HG03378 (cell line): ENCODE measurements at regions not wholly inside any gene's neighbourhood (a gene's known extent, or its start where the extent isn't known, plus 50 kb on each side); places are given as distances from the start of the nearest gene placed in this dataset.

Experiments
- ATAC-seq: cut with Tn5 transposase; IDR thresholded peaks from one replicate; pipeline ENCODE4 v1.9.1; 2021; ENCODE audit warnings: mild to moderate bottlenecking, moderate library complexity; ENCODE audit not compliant: unreplicated experiment

- no peak for ATAC-seq
These were observed 54.3 kb downstream of the TMEM215 start for GRCh38 chr9:32837551-32838058.

GRCh38 chr9:32839013-32839885, 55.9 kb downstream of the TMEM215 start:
- ATAC-seq: peak; percentile 69

- no peak for ATAC-seq
These were observed 58.0 kb downstream of the TMEM215 start for GRCh38 chr9:32841314-32841713.

GRCh38 chr9:32843295-32843694, 60.0 kb downstream of the TMEM215 start:
- ATAC-seq: no peak

DNA sequence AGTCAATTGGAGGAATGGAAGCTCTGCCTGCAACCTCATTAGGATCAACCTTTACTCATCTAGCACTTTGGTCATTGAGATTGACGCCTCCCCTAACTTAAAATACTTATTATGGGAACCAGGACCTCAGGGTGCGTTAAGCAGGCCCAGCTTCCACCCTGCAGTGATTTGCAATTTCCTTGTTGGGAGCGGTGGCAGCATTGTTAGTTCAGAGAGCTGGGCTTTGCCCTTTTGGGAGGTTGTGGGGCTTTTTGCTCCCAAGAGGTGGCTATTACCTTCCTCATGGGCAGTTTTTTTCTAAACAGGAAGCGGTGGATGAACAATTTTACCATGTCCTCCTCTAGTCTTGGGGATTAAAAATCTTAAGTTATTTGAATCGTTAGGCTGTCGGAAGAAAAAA, 60.9 kb downstream of the TMEM215 start:
- no peak for ATAC-seq

GRCh38 chr9:32854271-32854670, 70.9 kb downstream of the TMEM215 start:
- ATAC-seq: no peak

- no peak for ATAC-seq
These were observed 72.4 kb downstream of the TMEM215 start for GRCh38 chr9:32855752-32856151.

DNA sequence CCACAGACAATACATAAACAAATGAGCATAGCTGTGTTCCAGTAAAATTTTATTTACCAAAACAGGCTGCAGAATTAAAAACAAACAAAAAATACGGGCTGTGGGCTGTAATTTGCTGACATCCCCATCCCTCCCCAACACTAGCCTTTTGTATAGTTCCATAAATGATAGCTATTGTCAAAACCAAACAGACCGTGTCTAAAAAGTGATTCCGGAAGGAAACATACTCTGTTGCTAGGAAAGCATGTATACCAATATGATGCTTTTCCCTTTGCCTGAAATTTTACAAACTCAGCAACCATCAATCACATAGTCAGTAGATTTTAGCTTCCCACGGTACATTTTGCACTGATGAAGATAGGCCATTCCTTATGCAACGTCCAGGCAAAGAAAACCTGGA, 80.0 kb downstream of the TMEM215 start:
- ATAC-seq: no peak

GRCh38 chr9:32864971-32865370, 81.6 kb downstream of the TMEM215 start:
- no peak for ATAC-seq

DNA sequence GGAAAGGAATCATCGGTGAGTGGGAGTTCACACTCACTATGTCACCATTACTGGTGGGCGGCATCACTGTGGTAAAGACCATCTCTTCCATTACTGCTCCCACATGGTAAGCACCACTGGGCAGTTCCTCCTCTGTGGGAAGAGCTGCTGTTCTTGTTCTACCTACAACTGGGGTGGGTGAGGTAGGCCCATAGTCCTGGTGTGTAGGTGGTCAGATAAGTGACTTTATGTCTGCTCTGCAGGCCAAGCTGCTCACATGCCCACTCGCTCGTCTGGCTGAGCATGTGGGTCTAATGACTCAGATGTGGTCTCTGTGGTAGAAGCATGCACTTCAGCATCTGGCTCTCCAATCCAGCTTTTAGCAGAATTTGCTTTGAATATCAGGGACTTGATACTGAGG, 82.9 kb downstream of the TMEM215 start:
- ATAC-seq: no peak

GRCh38 chr9:32867026-32867425, 83.7 kb downstream of the TMEM215 start:
- no peak for ATAC-seq

- no peak for ATAC-seq
These were observed 84.4 kb downstream of the TMEM215 start for GRCh38 chr9:32867601-32868204.

DNA sequence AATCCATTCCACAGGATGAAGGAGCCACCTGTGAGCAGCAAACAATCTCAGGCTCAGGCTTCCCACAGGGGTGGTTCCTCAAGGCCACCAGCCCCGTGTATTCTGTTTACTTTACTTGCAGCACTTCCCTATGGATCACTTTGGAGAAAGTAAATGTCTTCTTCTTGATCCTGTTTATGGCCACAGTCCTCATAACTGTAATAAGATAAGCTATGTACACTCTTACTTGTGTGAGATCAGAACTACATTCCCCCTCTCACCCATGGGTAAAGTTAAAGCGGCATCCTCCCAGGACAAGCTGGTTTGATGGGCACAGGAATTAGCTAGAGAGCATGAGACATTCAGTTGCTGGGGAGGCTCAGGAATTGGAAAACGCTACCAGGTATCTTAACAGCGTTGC, 86.1 kb downstream of the TMEM215 start:
- ATAC-seq: no peak

DNA sequence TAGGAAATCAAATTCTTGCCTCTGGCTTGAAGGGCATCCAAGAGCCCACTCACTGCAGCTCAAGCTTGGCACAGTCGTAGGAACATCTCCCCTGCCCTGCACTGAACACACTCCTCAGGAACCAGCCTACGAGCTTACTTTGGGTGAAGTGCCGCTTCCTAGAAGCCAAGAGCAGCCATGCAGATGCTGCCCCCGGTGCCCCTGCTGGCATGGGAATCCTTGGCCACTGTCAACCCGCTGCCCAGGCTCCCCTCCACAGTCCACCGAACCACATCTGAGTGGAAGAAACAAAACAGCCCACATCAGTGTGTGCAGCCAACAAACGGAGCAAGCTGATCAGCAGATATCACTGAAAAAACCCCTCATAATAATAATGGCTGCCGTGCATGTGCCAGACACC, 89.8 kb downstream of the TMEM215 start:
- no peak for ATAC-seq

DNA sequence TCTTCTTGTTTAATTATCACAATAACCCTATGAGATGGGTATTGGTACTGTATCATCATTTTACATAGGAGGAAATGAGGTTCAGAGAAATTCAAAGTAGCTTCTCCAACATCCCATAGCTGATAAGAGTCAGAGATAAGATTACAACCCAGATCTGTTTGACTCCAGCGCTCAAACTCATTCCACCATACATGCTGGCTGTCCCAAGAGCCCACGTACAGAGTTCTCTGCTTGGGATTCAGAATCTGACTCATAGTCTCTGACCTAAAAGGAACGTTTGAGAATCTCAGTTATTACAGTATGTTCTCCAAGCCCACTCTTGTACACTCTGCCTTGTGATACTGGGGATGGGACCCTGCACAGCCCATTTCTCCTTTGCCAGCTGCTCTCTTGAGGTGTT, 90.2 kb downstream of the TMEM215 start:
- ATAC-seq: no peak

DNA sequence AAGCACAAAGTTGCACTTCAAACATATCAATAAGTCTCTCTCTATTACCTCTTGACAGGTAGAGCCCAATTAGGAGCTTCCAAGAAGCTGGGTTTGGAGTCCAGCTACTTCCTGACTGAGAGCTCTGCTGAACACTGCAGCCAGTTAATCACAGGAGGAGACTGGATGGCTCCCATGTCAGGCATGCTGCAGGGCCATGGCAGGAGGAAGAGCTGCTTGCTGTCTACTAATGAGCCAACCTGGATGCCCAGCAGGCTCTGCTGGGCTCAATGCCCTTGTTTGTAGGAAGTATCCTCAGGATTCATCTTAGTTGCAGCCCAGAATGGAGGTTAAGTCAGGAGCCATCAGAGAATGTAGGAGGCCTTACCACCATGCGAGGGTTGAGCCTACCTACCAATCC, 91.9 kb downstream of the TMEM215 start:
- ATAC-seq: no peak

- no peak for ATAC-seq
These were observed 92.4 kb downstream of the TMEM215 start for GRCh38 chr9:32875748-32876147.

GRCh38 chr9:32877103-32877502, 93.8 kb downstream of the TMEM215 start:
- ATAC-seq: no peak

- peak; percentile 51 for ATAC-seq
These were observed 94.4 kb downstream of the TMEM215 start for GRCh38 chr9:32877639-32878217.

DNA sequence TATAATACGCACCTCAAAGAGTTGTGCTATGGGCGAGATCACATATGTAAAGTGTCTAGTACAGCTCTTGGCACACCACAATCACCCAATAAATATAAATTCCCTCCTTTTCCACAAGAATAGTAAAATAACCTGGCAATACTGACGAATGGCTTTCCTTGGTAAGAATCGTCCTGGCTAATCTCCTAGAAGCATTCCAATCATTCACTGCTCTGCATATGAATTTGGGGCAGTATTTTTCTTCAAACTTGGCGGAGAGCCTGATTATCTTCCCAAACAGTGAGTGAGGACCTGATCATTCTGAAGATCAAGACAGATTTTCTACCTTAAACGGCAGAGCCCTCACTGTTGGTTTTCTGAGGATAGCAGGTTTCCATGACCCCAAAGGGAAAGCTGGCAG, 96.0 kb downstream of the TMEM215 start:
- no peak for ATAC-seq

DNA sequence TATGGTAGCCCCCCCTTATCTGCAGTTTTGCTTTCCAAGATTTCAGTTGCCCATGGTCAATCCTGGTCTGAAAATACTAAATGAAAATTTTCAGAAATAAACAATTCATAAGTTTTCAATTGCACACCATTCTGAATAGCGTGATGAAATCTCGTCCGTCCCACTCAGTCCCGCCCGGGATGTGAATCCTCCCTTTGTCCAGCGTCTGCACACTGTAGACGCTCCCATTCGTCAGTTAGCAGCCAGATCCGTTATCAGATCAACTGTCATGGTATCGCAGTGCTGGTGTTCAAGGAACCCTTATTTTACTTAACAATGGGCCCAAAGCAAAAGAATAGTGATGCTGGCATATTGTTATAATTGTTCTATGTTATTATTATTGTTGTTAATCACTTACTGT, 98.6 kb downstream of the TMEM215 start:
- no peak for ATAC-seq

GRCh38 chr9:32882705-32883104, 99.4 kb downstream of the TMEM215 start:
- no peak for ATAC-seq
